PC-3 (cell line): ENCODE measurements at regions not wholly inside any gene's neighbourhood (a gene's known extent, or its start where the extent isn't known, plus 50 kb on each side); places are given as distances from the start of the nearest gene placed in this dataset.

Experiments used
- ATAC-seq: fragments of 200-7000 bp; cut with Tn5 transposase; 2 replicates; pipeline ENCODE4 v1.9.1; 2020; ENCODE audit warnings: mild to moderate bottlenecking, moderate library complexity
- BruUV-seq: library from RNA; stranded (reverse); fragments of 400-500 nt; replicated peaks from 2 replicates; lab custom pipeline; 2021; lab: Mats Ljungman, UMichigan
- CTCF ChIA-PET: fragments of 300-600 bp; sonication (Branson Sonifier 250); formaldehyde crosslinking; loops from one replicate; lab custom pipeline; 2022; ENCODE audit warnings: antibody characterized with exemption; lab: Charles Lee
- POLR2A ChIA-PET: fragments of 300-600 bp; sonication (Branson Sonifier 250); formaldehyde crosslinking; loops from one replicate; lab custom pipeline; 2022; ENCODE audit warnings: antibody characterized with exemption; ENCODE audit not compliant: unreplicated experiment; lab: Charles Lee
- DNase-seq: peaks from one replicate; pipeline ENCODE4 v3.0.0-alpha.2; 2015
- H2AFZ ChIP-seq: fragments of 300-600 bp; sonication (generic); 2 replicates; pipeline ENCODE4 v1.6.0; 2016; ENCODE audit warnings: antibody characterized with exemption, low read length
- H3F3A ChIP-seq: fragments of 300-600 bp; sonication (generic); one replicate; pipeline ENCODE4 v1.6.0; 2017; ENCODE audit warnings: antibody characterized with exemption, low read length, control low read depth, mild to moderate bottlenecking; ENCODE audit not compliant: unreplicated experiment
- H3K27ac ChIP-seq: fragments of 300-600 bp; sonication (generic); 2 replicates; pipeline ENCODE4 v1.5.1; 2016; ENCODE audit warnings: mild to moderate bottlenecking, low read length
- H3K27me3 ChIP-seq: fragments of 300-600 bp; sonication (generic); 2 replicates; pipeline ENCODE4 v1.6.1; 2016; ENCODE audit warnings: low read length, mixed read lengths
- H3K36me3 ChIP-seq: fragments of 300-600 bp; sonication (generic); 2 replicates; pipeline ENCODE4 v1.6.1; 2016; ENCODE audit warnings: low read depth, mixed run types, low read length, mixed read lengths
- H3K4me1 ChIP-seq: fragments of 300-600 bp; sonication (generic); 2 replicates; pipeline ENCODE4 v1.5.1; 2016; ENCODE audit warnings: low read length; ENCODE audit not compliant: insufficient read depth
- H3K4me2 ChIP-seq: fragments of 300-600 bp; sonication (generic); 2 replicates; pipeline ENCODE4 v1.6.0; 2016; ENCODE audit warnings: low read length
- H3K4me3 ChIP-seq: fragments of 300-600 bp; sonication (generic); 2 replicates; pipeline ENCODE4 v1.5.1; 2016; ENCODE audit warnings: mild to moderate bottlenecking, low read length, mixed read lengths
- H3K79me2 ChIP-seq: fragments of 300-600 bp; sonication (generic); 2 replicates; pipeline ENCODE4 v1.6.1; 2017; ENCODE audit warnings: low read length, mixed read lengths
- H3K9ac ChIP-seq: fragments of 300-600 bp; sonication (generic); 2 replicates; pipeline ENCODE4 v1.6.0; 2016; ENCODE audit warnings: mild to moderate bottlenecking, low read length
- H3K9me2 ChIP-seq: fragments of 300-600 bp; sonication (generic); replicated peaks from 2 replicates; pipeline ENCODE4 v1.6.1; 2016; ENCODE audit warnings: mixed run types, low read length, mixed read lengths
- H3K9me3 ChIP-seq: fragments of 300-600 bp; sonication (generic); 2 replicates; pipeline ENCODE4 v1.6.1; 2016; ENCODE audit warnings: low read length, mixed read lengths
- H4K20me1 ChIP-seq: fragments of 300-600 bp; sonication (generic); 2 replicates; pipeline ENCODE4 v1.6.1; 2016; ENCODE audit warnings: low read length, mixed read lengths
- EZH2 ChIP-seq: fragments of 300-600 bp; sonication (generic); IDR thresholded peaks from one replicate; pipeline ENCODE4 v1.6.1; 2017; ENCODE audit warnings: antibody characterized with exemption, mild to moderate bottlenecking, low read length; ENCODE audit not compliant: unreplicated experiment
- EZH2phosphoT487 ChIP-seq: fragments of 300-600 bp; sonication (generic); IDR thresholded peaks from 2 replicates; pipeline ENCODE4 v1.6.1; 2018; ENCODE audit warnings: mild to moderate bottlenecking, antibody characterized with exemption, low read length, borderline replicate concordance
- intact Hi-C: fragments of 100-400 bp; cut with micrococcal nuclease; formaldehyde crosslinking; loops from 2 replicates; pipeline ENCODE4 v1.9.0; 2023
- TF ChIP-seq, protein P1 (sequence below): fragments of 300-600 bp; sonication (generic); conservative IDR thresholded peaks from 2 replicates; pipeline ENCODE4 v1.5.1; 2017; ENCODE audit warnings: antibody characterized with exemption, low read depth, mild to moderate bottlenecking, low read length

- Histone ChIP-seq H3K4me3 (no peak overlapping the region), H4K20me1 (no peaks in the 10 kb centered on the region), H3K9me3 (no peaks in the 10 kb centered on the region), H3K27me3 (peaks cover 11% of the 10 kb centered on the region; the same call in 1 of the 2 replicates), H3K36me3 (no peaks in the 10 kb centered on the region), H3K27ac (no peak overlapping the region), H2AFZ (no peak overlapping the region), H3K79me2 (no peaks in the 10 kb centered on the region), H3K9ac (no peak overlapping the region), H3F3A (peaks cover 3% of the 10 kb centered on the region), H3K4me2 (no peak overlapping the region), H3K4me1 (peaks cover 9% of the 10 kb centered on the region), H3K9me2 (0 out of 2 replicates have a peak, but pooled peaks cover 7% of the 10 kb centered on the region)
- DNase-seq = no peak
- ATAC-seq = no peak
- POLR2A ChIA-PET = no interaction called here
- CTCF ChIA-PET = no interaction called here
- TF ChIP-seq EZH2phosphoT487 = no peak
- TF ChIP-seq EZH2 = no peak
- TF ChIP-seq, protein P1, sequence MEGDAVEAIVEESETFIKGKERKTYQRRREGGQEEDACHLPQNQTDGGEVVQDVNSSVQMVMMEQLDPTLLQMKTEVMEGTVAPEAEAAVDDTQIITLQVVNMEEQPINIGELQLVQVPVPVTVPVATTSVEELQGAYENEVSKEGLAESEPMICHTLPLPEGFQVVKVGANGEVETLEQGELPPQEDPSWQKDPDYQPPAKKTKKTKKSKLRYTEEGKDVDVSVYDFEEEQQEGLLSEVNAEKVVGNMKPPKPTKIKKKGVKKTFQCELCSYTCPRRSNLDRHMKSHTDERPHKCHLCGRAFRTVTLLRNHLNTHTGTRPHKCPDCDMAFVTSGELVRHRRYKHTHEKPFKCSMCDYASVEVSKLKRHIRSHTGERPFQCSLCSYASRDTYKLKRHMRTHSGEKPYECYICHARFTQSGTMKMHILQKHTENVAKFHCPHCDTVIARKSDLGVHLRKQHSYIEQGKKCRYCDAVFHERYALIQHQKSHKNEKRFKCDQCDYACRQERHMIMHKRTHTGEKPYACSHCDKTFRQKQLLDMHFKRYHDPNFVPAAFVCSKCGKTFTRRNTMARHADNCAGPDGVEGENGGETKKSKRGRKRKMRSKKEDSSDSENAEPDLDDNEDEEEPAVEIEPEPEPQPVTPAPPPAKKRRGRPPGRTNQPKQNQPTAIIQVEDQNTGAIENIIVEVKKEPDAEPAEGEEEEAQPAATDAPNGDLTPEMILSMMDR = no peak
- intact Hi-C loops = no loop called here
- no TSS peak for BruUV-seq
These were observed 87.5 kb downstream of the DACT1 start for GRCh38 chr14:58725226-58725625.

- Histone ChIP-seq H3K4me2 (no peak overlapping the region), H3K4me1 (peaks cover 15% of the 10 kb centered on the region), H3K4me3 (no peak overlapping the region), H3K9ac (no peak overlapping the region), H4K20me1 (no peaks in the 10 kb centered on the region), H2AFZ (peak overlapping the region; percentile 17; the same call in 1 of the 2 replicates), H3K9me2 (0 out of 2 replicates have a peak, but pooled peaks cover 7% of the 10 kb centered on the region), H3K27ac (no peak overlapping the region), H3K36me3 (no peaks in the 10 kb centered on the region), H3K79me2 (no peaks in the 10 kb centered on the region), H3F3A (peaks cover 10% of the 10 kb centered on the region), H3K27me3 (peaks cover 11% of the 10 kb centered on the region; the same call in 1 of the 2 replicates), H3K9me3 (no peaks in the 10 kb centered on the region)
- ChIA-PET CTCF (no interaction called here), POLR2A (no interaction called here)
- no TSS peak for BruUV-seq
- no peak for TF ChIP-seq EZH2
- TF ChIP-seq EZH2phosphoT487 = no peak
- TF ChIP-seq, protein P1 = no peak
- intact Hi-C loops = no loop called here
- DNase-seq = no peak
- ATAC-seq = no peak
These were observed 88.1 kb downstream of the DACT1 start for GRCh38 chr14:58725871-58726270.

DNA sequence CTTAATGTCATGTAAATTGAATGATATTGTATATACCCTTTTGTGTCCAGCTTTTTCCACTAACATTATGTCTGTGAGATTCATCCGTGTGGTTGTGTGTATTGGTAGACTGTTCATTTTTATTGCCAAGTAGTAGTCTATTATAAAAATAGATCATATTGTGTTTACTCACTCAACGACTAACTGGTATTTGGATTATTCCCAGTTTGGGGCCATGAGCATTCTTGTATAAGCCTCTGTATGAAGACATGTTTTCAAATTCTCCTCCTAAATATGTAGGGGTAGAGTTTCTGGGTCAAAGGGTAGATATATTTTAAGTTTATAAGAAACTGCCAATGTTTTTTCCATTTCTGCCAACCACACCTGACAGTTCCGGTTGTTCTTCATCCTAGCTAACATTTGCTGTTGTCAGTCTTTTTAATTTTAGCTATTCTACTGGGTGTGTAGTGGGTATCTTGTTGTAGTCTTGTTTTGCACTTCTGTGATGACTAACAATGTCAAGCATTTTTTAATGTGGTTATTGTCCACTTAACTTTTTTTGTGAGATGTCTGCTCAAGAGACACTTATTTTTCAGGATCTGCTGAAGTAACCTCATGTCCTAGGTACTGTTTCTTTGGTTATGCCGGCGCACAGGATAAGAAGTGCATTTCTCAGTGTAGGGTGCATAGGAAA is 93.2 kb downstream of the DACT1 start:
- H3K4me2 ChIP-seq = peak overlapping the region; percentile 60
- H3K4me1 ChIP-seq = peaks cover 31% of the 10 kb centered on the region
- CTCF ChIA-PET = no interaction called here
- H3K27ac ChIP-seq = peak overlapping the region; percentile 85
- 0 out of 2 replicates have a peak overlapping the region, but pooled peaks have one; percentile 2 for H2AFZ ChIP-seq
- TF ChIP-seq EZH2 (no peak), EZH2phosphoT487 (no peak)
- TF ChIP-seq, protein P1 = no peak
- H3K9ac ChIP-seq = peak overlapping the region; percentile 58
- no peaks in the 10 kb centered on the region for H4K20me1 ChIP-seq
- no TSS peak for BruUV-seq
- no peaks in the 10 kb centered on the region for H3K36me3 ChIP-seq
- 0 out of 2 replicates have a peak, but pooled peaks cover 7% of the 10 kb centered on the region for H3K9me2 ChIP-seq
- H3K27me3 ChIP-seq = no peaks in the 10 kb centered on the region
- ATAC-seq (peak; percentile 65), DNase-seq (no peak)
- H3K4me3 ChIP-seq = peak overlapping the region; percentile 27
- no peaks in the 10 kb centered on the region for H3K79me2 ChIP-seq
- intact Hi-C loops = loop anchor here (1.0 to 10.0 kb wide), 6 partner anchors 15 to 1446 kb away; no protein-coding TSS in a partner anchor
- peaks cover 24% of the 10 kb centered on the region for H3F3A ChIP-seq
- POLR2A ChIA-PET = interaction anchor here (0.6 kb wide), 1 partner anchor 1992 kb away, joined by 3 read pairs; no protein-coding TSS in a partner anchor
- H3K9me3 ChIP-seq = no peaks in the 10 kb centered on the region
